NCI-H2081 (cell line): ENCODE measurements at regions not wholly inside any gene's neighbourhood (a gene's known extent, or its start where the extent isn't known, plus 50 kb on each side); places are given as distances from the start of the nearest gene placed in this dataset.
A peak's percentile ranks its signal among the peaks of the same experiment; 100 is the strongest.
"Not testable (repeated sequence)": the region's sequence is repeated elsewhere in the genome, so short reads cannot be mapped to it uniquely, and the experiment has no call there.

Experiments
- DNase-seq, 2 experiments: peaks; one replicate each; lab custom pipeline; 2025; lab: John Stamatoyannopoulos, UW

- DNase-seq = not testable (repeated sequence)
Observed at GRCh38 chr16:21516705-21517040, 82.7 kb upstream of the METTL9 start.

DNA sequence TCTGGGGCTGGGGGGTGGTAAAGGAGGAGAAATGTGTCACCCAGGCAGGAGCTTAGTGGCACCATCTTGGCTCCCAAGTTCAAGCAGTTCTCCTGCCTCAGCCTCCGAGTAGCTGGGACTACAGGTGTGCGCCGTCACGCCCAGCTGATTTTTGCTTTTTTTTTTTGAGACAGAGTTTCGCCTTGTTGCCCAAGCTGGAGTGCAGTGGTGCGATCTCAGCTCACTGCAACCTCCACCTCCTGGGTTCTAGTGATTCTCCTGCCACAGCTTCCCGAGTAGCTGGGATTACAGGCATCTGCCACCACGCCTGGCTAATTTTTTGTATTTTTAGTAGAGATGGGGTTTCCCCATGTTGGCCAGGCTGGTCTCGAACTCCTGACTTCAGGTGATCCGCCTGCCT lies 82.1 kb upstream of the METTL9 start:
- DNase-seq = not testable (repeated sequence)

DNA sequence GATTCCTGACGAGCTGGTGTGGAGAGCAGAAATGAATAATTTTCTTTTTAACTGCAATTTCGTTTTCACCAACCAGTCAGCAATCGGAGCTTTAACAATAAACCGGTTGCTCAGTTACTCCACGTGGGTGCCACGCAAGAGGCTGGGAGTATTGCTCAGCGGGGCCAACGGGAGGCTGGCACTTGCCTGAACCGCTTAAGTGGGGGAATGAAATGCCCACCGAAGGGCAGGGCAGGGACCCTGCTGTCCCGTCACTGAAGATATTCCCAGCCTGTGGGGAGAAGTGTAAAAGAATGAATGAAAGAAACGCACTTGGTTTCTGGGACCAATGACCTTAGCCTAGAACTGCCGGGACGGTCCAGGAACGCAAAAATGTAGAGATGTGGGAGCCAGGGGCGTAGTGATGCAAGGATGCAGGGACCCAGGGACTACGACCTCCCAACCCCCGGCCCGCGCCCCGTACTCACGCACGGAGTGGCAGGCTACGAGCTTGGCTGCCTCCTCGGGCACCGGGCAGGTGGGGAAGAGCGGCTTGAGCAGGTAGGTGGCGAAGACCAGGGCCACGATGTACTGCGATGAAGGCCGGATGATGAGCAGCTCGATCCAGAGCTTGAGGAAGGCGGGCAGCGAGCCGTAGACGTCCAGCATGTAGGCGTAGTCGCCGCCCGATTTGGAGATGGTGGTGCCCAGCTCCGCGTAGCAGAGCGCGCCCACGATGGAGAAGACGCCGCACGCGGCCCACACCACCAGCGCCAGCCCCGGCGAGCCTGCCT lies 79.8 kb upstream of the METTL9 start:
- DNase-seq = not testable (repeated sequence)

DNA sequence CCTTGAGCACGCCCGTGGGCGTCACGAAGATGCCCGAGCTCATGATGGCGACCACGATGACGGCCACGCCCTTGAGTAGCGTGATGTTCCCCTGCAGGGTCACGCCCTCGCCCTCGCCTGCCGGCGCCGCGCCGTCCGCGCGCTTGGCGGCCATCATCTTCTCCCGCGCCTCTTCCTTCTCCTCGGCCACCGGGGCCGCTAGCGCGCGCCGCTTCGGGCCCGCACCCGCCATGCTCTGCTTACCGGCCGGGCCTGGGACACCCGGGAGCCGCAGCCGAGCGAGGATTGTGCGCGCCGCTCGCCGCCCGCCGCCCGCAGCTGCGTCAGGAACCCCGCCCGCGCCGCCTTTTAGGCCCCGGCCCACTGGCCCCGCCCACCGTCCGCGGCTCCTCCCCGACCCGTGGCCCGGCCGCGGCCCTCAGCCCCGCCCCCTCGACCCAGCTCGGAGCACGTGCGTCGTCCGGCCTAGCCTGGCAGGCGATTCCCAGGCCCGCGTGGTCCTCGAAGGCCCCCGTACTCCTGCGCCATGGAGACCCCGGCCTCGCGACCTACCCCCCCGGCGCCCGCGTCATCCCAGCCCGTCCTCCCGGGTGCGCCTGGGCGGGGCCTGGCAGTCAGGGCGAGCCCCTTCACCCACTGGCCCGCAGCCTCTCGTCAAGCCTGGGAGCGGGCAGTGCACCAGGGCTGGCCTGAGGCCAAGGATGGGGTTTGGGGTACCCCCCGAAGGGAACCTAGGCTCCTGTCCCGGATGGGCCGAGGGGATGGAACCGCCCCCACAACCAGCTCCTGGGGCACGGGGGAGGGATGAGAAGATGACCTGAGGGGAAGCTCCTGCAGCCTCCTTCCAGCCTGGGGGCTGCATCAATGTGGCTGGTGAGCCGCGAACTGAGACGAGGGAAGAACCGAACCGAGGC lies 79.0 kb upstream of the METTL9 start:
- peak; percentile 86 to 90 for DNase-seq

DNA sequence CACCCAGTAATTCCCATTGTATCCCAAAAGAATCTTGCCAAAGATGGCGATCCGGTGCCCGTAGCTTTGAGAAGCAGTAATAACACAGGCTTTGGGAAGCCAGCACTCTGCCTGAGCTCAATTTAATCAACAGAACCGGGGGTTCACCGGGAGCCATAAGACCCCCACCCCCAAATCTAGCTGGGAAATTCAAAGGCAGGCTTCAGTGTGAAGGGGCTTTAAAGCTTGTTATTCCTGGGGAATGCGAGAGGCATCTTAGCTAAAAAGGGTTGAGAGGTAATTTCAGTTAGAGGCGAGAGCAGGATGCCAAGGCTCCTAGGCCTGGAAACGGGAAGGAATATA lies 78.4 kb upstream of the METTL9 start:
- not testable (repeated sequence) for DNase-seq

GRCh38 chr16:21521390-21522143 lies 77.8 kb upstream of the METTL9 start:
- DNase-seq = peak in 1 of 2 experiments; percentile 66

- DNase-seq = not testable (repeated sequence)
Observed at GRCh38 chr16:21522846-21523245, 76.5 kb upstream of the METTL9 start.

GRCh38 chr16:21523411-21524067 lies 75.8 kb upstream of the METTL9 start:
- DNase-seq = no peak

DNA sequence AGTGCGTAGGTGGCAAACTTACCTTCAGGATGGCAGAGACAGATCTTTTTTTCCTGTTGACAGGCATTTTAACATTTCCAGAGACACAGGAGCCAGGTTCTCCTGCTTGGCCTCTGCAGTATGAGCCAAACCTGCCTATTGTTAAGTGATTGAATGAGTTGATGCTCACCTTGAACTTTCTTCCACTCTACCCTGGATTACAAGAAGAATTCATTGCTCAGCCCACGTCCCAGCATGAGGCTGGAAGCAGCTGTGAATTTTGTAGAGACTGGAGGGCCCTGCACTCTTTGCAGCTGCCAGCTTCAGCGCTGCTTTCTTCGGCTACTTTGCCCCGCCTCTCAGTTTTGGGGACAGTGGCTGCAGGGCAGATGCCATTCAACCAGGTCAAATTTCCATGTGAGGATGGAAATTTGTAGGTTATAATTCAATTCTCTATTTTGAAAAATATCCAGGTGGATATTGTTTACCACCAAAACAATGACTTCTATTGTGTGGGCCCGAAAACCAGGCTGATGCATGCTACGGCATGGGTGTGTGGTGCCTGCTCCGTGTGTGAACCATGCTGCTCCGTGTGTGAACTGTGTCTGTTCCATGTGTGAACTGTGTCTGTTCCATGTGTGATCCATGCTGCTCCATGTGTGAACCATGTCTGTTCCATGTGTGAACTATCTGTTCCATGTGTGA lies 75.2 kb upstream of the METTL9 start:
- no peak for DNase-seq

- DNase-seq = not testable (repeated sequence)
Observed at GRCh38 chr16:21524752-21525028, 74.7 kb upstream of the METTL9 start.

DNA sequence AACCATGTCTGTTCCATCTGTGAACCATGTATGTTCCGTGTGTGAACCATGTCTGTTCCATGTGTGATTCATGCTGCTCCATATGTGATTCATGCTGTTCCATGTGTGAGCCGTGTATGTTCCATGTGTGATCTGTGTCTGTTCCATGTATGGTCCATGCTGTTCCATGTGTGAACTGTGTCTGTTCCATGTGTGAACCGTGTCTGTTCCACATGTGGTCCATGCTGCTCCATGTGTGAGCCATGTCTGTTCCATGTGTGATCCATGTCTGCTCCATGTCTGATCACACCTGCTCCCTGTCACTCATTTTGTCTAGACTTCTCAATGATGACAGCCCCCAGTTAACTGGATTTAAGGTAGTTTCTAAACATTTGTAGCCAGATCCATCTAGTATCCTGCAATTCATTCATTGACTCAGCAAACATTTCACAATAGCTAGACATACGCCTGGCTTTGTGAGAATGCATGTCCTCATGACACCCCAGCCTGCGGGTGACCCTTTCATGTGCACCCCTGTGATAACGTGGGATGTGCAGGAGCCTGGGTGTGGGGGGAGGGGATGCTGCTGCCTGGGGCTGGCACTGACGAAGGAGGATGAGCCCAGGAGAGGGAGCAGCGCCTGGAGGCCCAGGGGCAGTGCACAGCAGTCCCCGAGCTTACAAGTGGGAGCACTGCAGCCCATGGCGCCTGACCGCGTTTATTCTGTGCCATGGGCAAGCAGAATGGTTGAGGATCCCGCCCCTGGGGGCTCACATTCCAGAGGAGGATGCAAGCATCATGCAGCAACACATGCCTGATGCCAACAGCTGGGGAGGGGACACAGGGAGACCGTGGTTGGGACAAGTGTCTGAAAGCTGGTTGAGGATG lies 74.1 kb upstream of the METTL9 start:
- not testable (repeated sequence) for DNase-seq

GRCh38 chr16:21525956-21526922 lies 73.1 kb upstream of the METTL9 start:
- not testable (repeated sequence) for DNase-seq

GRCh38 chr16:21526923-21527807 lies 72.2 kb upstream of the METTL9 start:
- no peak for DNase-seq

- DNase-seq = not testable (repeated sequence)
Observed at GRCh38 chr16:21529060-21529658, 70.2 kb upstream of the METTL9 start.

DNA sequence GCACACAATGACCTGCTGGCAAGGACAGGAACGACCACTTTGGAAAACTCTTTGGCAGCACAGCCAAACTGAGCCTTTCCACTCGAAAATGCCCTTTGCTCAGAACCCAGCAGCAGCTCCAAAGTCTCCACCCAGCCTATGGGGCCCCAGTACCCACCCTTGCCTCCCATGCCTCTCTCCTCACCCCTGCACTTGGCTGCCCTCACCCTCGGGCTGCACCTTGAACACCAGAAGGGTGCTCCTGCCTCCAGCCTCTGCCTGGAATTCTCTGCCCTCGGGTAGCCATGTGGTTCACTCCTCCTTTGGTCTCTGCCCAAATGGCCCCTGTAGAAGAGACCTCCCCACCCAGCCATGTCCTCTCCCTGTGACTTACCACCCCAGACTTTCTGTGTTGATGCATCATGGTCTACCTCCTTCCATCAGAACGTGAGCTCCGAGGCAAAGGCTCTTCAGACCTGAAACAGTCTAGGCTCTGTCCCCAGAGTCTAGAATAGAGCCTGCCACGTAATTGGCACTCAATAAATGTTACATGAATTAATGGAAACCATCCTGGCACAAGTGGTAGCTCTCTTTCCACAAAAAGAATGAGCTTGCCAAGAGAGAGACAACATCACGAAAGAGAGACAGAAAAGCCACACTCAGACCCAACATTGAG lies 68.5 kb upstream of the METTL9 start:
- DNase-seq = not testable (repeated sequence)

DNA sequence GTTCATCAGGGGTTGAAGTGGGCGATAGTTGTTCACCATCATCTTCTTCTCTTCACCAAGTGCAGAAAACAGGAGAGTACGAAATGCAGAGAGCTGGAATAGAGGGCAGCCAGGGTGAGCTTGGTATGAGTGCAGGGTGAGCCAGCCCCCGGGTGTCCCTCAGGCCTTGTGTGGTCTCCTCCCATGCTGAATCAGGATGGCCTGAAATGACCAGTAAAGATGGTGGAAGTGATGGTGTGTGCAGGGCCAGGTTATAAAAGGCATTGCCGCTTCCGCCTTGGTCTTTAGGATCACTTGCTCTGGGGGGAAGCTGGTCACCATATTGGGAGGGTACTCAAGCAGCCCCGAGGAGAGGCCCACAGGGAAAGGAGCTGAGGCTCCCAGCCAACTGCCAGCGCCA lies 66.4 kb upstream of the METTL9 start:
- not testable (repeated sequence) for DNase-seq

GRCh38 chr16:21533474-21533873 lies 65.9 kb upstream of the METTL9 start:
- not testable (repeated sequence) for DNase-seq
